SK-N-SH (cell line): ENCODE measurements at regions not wholly inside any gene's neighbourhood (a gene's known extent, or its start where the extent isn't known, plus 50 kb on each side); places are given as distances from the start of the nearest gene placed in this dataset.
A peak's percentile ranks its signal among the peaks of the same experiment; 100 is the strongest.

Experiments used
- CTCF ChIA-PET: fragments of 300-600, 350-600 bp; formaldehyde crosslinking; extraction: SDS; loops from one replicate; lab custom pipeline; 2021; lab: Yijun Ruan, JAX
- POLR2A ChIA-PET: fragments of 350-600 bp; sonication (Branson Sonifier 250); formaldehyde crosslinking; extraction: SDS; loops from one replicate; lab custom pipeline; 2020; ENCODE audit warnings: antibody characterized with exemption, inconsistent platforms; lab: Yijun Ruan, JAX
- DNase-seq: peaks from one replicate; pipeline ENCODE4 v3.0.0; 2012
- H2AFZ ChIP-seq: fragments of 200-600 bp; sonication (generic); 2 replicates; pipeline ENCODE4 v1.8.1; 2016; ENCODE audit warnings: antibody characterized with exemption, mild to moderate bottlenecking, low read depth
- H3F3A ChIP-seq: fragments of 200-600 bp; sonication (generic); replicated peaks from 2 replicates; pipeline ENCODE3; 2016; ENCODE audit warnings: antibody characterized with exemption, mild to moderate bottlenecking; ENCODE audit not compliant: insufficient read depth
- H3K27ac ChIP-seq, 2 experiments: fragments of 200-500 bp in 1 of 2; fragments of 200-600 bp in 1 of 2; sonication (Bioruptor generic) in 1 of 2; sonication (generic), shearing (Covaris generic) in 1 of 2; 2 replicates each; pipeline versions ENCODE4 v1.5.1 to v1.6.1; 2014 to 2016; ENCODE audit warnings: low read depth in 2 of 2, inconsistent platforms in 1 of 2, low read length in 1 of 2, mild to moderate bottlenecking in 1 of 2, mixed read lengths in 1 of 2
- H3K27me3 ChIP-seq: fragments of 200-600 bp; sonication (generic), shearing (Covaris generic); 2 replicates; pipeline ENCODE4 v1.6.1; 2016; ENCODE audit warnings: mixed run types; ENCODE audit not compliant: insufficient read depth
- H3K36me3 ChIP-seq, 2 experiments: fragments of 200-500 bp in 1 of 2; fragments of 200-600 bp in 1 of 2; sonication (Bioruptor generic) in 1 of 2; sonication (generic) in 1 of 2; replicated peaks in 1 of 2; 2 replicates each; pipeline versions ENCODE3 to v1.5.1; 2014 to 2016; ENCODE audit warnings: low read length in 1 of 2, mild to moderate bottlenecking in 1 of 2; ENCODE audit not compliant: insufficient read depth in 2 of 2, control insufficient read depth in 1 of 2
- H3K4me1 ChIP-seq, 2 experiments: fragments of 200-500 bp in 1 of 2; fragments of 200-600 bp in 1 of 2; sonication (Bioruptor generic) in 1 of 2; sonication (generic), shearing (Covaris generic) in 1 of 2; 2 replicates each; pipeline versions ENCODE4 v1.5.1 to v1.6.1; 2014 to 2016; ENCODE audit warnings: low read depth in 1 of 2, low read length in 1 of 2, mixed run types in 1 of 2; ENCODE audit not compliant: insufficient read depth in 2 of 2, control insufficient read depth in 1 of 2
- H3K4me2 ChIP-seq: fragments of 200-600 bp; sonication (generic), shearing (Covaris generic); 2 replicates; pipeline ENCODE4 v1.6.1; 2017; ENCODE audit warnings: mixed run types
- H3K4me3 ChIP-seq, 2 experiments: fragments of 200-500 bp in 1 of 2; fragments of 200-600 bp in 1 of 2; sonication (Bioruptor generic) in 1 of 2; sonication (generic), shearing (Covaris generic) in 1 of 2; 2 replicates each; pipeline versions ENCODE4 v1.5.1 to v1.8.1; 2014 to 2016; ENCODE audit warnings: low read depth in 2 of 2, inconsistent platforms in 1 of 2, low read length in 1 of 2, mild to moderate bottlenecking in 1 of 2, mixed read lengths in 1 of 2, moderate library complexity in 1 of 2
- H3K79me2 ChIP-seq: fragments of 200-600 bp; sonication (generic); 2 replicates; pipeline ENCODE4 v1.8.1; 2017; ENCODE audit warnings: mild to moderate bottlenecking; ENCODE audit not compliant: insufficient read depth
- H3K9ac ChIP-seq: fragments of 200-600 bp; sonication (generic); 2 replicates; pipeline ENCODE4 v1.6.1; 2017; ENCODE audit warnings: mixed run types
- H3K9me2 ChIP-seq: fragments of 200-600 bp; sonication (generic); 2 replicates; pipeline ENCODE4 v1.6.1; 2017; ENCODE audit warnings: mixed run types
- H3K9me3 ChIP-seq: fragments of 200-600 bp; sonication (generic); 2 replicates; pipeline ENCODE4 v1.6.1; 2017; ENCODE audit warnings: mixed run types, mild to moderate bottlenecking, moderate library complexity
- H4K20me1 ChIP-seq: fragments of 200-600 bp; sonication (generic); 2 replicates; pipeline ENCODE4 v1.6.1; 2017; ENCODE audit warnings: mild to moderate bottlenecking, mixed run types; ENCODE audit not compliant: insufficient read depth
- EP300 ChIP-seq, 2 experiments: IDR thresholded peaks; 2 replicates each; pipeline versions ENCODE4 v1.4.0 to v1.6.1; 2012; ENCODE audit warnings: borderline replicate concordance in 1 of 2, low read depth in 1 of 2, low read length in 1 of 2
- EZH2phosphoT487 ChIP-seq: fragments of 200-600 bp; sonication (generic); IDR thresholded peaks from 2 replicates; pipeline ENCODE4 v1.6.1; 2017; ENCODE audit warnings: low read depth, mixed run types, mild to moderate bottlenecking, antibody characterized with exemption, moderate library complexity, borderline replicate concordance
- FOSL2 ChIP-seq: IDR thresholded peaks from 2 replicates; pipeline ENCODE4 v1.4.0; 2012; ENCODE audit warnings: low read depth, mild to moderate bottlenecking, moderate library complexity, borderline replicate concordance
- FOXJ3 ChIP-seq: sonication (generic); formaldehyde crosslinking; IDR thresholded peaks from 2 replicates; pipeline ENCODE4 v1.5.1; 2020; ENCODE audit warnings: mild to moderate bottlenecking, missing genetic modification reagents
- JUND ChIP-seq: IDR thresholded peaks from 2 replicates; pipeline ENCODE4 v1.4.0; 2012
- MAX ChIP-seq: IDR thresholded peaks from 2 replicates; pipeline ENCODE4 v1.4.0; 2012; ENCODE audit warnings: low read depth
- MEF2A ChIP-seq: IDR thresholded peaks from 2 replicates; pipeline ENCODE4 v1.4.0; 2012; ENCODE audit warnings: low read depth, borderline replicate concordance
- MXI1 ChIP-seq: IDR thresholded peaks from 2 replicates; pipeline ENCODE4 v1.6.1; 2012; ENCODE audit warnings: mild to moderate bottlenecking, low read depth, low read length, improper control_type of control experiment
- NFIC ChIP-seq: IDR thresholded peaks from 2 replicates; pipeline ENCODE4 v1.4.0; 2012; ENCODE audit warnings: borderline replicate concordance
- NRF1 ChIP-seq: IDR thresholded peaks from 2 replicates; pipeline ENCODE4 v1.6.1; 2012; ENCODE audit warnings: low read depth, mild to moderate bottlenecking, low read length
- PBX3 ChIP-seq: IDR thresholded peaks from 2 replicates; pipeline ENCODE4; 2012
- SIN3A ChIP-seq: IDR thresholded peaks from 2 replicates; pipeline ENCODE4 v1.6.1; 2012; ENCODE audit warnings: low read depth, mild to moderate bottlenecking, low read length, moderate library complexity, borderline replicate concordance
- SMC3 ChIP-seq: IDR thresholded peaks from 2 replicates; pipeline ENCODE4 v1.6.1; 2012; ENCODE audit warnings: low read depth, low read length, improper control_type of control experiment
- TCF12 ChIP-seq: IDR thresholded peaks from 2 replicates; pipeline ENCODE4 v1.4.0; 2012
- TEAD4 ChIP-seq: IDR thresholded peaks from 2 replicates; pipeline ENCODE4 v1.4.0; 2012; ENCODE audit warnings: mild to moderate bottlenecking, borderline replicate concordance; ENCODE audit not compliant: insufficient read depth
- YY1 ChIP-seq: IDR thresholded peaks from 2 replicates; pipeline ENCODE4 v1.4.0; 2012; ENCODE audit warnings: low read depth, mild to moderate bottlenecking
- TF ChIP-seq, protein P1 (sequence below): fragments of 200-600 bp; sonication (generic); IDR thresholded peaks from 2 replicates; pipeline ENCODE4 v1.6.1; 2017; ENCODE audit warnings: antibody characterized with exemption, mild to moderate bottlenecking, moderate library complexity
- TF ChIP-seq, protein P2 (sequence below): fragments of 150-350 bp; IDR thresholded peaks from 2 replicates; pipeline ENCODE4 v1.6.1; 2016; ENCODE audit warnings: mild to moderate bottlenecking, low read depth, low read length
- TF ChIP-seq, protein P3 (sequence below): IDR thresholded peaks from 2 replicates; pipeline ENCODE4 v1.4.0; 2012; ENCODE audit warnings: low read depth, borderline replicate concordance
- TF ChIP-seq, protein P4 (sequence below): IDR thresholded peaks from 2 replicates; pipeline ENCODE4 v1.6.1; 2012; ENCODE audit warnings: mild to moderate bottlenecking, low read depth, low read length, moderate library complexity

- TF ChIP-seq MAX (no peak), MEF2A (no peak), EP300 (IDR thresholded peaks at IDR 0.05; ENCODE audit: borderline replicate concordance in 1 of 2, low read depth in 1 of 2, low read length in 1 of 2) (no peak), TEAD4 (no peak), NRF1 (no peak), MXI1 (no peak), FOXJ3 (CRISPR knock-in tag) (no peak), FOSL2 (no peak)
Measured at GRCh38 chr11:23931443-23931842, 565.4 kb upstream of the LUZP2 start (continued).

- Histone ChIP-seq H3K4me2 (0 out of 2 replicates have a peak overlapping the region, but pooled peaks have one; percentile 5), H2AFZ (no peak overlapping the region)
- CTCF ChIA-PET, result no interaction called here
- TF ChIP-seq MEF2A (no peak), YY1 (no peak), SMC3 (no peak), NFIC (no peak), FOSL2 (peak; percentile 21; the same call in 1 of the 2 replicates), SIN3A (no peak), PBX3 (no peak), JUND (peak; percentile 18; the same call in 1 of the 2 replicates), EZH2phosphoT487 (no peak), FOXJ3 (CRISPR knock-in tag) (no peak), TCF12 (0 out of 2 replicates have a peak, but pooled peaks have one; percentile 8)
- TF ChIP-seq, protein P1, sequence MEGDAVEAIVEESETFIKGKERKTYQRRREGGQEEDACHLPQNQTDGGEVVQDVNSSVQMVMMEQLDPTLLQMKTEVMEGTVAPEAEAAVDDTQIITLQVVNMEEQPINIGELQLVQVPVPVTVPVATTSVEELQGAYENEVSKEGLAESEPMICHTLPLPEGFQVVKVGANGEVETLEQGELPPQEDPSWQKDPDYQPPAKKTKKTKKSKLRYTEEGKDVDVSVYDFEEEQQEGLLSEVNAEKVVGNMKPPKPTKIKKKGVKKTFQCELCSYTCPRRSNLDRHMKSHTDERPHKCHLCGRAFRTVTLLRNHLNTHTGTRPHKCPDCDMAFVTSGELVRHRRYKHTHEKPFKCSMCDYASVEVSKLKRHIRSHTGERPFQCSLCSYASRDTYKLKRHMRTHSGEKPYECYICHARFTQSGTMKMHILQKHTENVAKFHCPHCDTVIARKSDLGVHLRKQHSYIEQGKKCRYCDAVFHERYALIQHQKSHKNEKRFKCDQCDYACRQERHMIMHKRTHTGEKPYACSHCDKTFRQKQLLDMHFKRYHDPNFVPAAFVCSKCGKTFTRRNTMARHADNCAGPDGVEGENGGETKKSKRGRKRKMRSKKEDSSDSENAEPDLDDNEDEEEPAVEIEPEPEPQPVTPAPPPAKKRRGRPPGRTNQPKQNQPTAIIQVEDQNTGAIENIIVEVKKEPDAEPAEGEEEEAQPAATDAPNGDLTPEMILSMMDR, result no peak
- TF ChIP-seq, protein P2, sequence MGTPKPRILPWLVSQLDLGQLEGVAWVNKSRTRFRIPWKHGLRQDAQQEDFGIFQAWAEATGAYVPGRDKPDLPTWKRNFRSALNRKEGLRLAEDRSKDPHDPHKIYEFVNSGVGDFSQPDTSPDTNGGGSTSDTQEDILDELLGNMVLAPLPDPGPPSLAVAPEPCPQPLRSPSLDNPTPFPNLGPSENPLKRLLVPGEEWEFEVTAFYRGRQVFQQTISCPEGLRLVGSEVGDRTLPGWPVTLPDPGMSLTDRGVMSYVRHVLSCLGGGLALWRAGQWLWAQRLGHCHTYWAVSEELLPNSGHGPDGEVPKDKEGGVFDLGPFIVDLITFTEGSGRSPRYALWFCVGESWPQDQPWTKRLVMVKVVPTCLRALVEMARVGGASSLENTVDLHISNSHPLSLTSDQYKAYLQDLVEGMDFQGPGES, result no peak
- TF ChIP-seq, protein P3, sequence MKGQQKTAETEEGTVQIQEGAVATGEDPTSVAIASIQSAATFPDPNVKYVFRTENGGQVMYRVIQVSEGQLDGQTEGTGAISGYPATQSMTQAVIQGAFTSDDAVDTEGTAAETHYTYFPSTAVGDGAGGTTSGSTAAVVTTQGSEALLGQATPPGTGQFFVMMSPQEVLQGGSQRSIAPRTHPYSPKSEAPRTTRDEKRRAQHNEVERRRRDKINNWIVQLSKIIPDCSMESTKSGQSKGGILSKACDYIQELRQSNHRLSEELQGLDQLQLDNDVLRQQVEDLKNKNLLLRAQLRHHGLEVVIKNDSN, result no peak
- TF ChIP-seq, protein P4, sequence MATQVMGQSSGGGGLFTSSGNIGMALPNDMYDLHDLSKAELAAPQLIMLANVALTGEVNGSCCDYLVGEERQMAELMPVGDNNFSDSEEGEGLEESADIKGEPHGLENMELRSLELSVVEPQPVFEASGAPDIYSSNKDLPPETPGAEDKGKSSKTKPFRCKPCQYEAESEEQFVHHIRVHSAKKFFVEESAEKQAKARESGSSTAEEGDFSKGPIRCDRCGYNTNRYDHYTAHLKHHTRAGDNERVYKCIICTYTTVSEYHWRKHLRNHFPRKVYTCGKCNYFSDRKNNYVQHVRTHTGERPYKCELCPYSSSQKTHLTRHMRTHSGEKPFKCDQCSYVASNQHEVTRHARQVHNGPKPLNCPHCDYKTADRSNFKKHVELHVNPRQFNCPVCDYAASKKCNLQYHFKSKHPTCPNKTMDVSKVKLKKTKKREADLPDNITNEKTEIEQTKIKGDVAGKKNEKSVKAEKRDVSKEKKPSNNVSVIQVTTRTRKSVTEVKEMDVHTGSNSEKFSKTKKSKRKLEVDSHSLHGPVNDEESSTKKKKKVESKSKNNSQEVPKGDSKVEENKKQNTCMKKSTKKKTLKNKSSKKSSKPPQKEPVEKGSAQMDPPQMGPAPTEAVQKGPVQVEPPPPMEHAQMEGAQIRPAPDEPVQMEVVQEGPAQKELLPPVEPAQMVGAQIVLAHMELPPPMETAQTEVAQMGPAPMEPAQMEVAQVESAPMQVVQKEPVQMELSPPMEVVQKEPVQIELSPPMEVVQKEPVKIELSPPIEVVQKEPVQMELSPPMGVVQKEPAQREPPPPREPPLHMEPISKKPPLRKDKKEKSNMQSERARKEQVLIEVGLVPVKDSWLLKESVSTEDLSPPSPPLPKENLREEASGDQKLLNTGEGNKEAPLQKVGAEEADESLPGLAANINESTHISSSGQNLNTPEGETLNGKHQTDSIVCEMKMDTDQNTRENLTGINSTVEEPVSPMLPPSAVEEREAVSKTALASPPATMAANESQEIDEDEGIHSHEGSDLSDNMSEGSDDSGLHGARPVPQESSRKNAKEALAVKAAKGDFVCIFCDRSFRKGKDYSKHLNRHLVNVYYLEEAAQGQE, result no peak
- TF ChIP-seq, all 33 proteins: peak for 3
- DNase-seq, result no peak
- no peaks in the 10 kb centered on the region for H3K79me2 ChIP-seq
- H3K9me3 ChIP-seq, result no peaks in the 10 kb centered on the region
- POLR2A ChIA-PET, result no interaction called here
- H3K9me2 ChIP-seq, result no peaks in the 10 kb centered on the region
- no peaks in the 10 kb centered on the region for H3K36me3 ChIP-seq
- H3K9ac ChIP-seq, result no peak overlapping the region
- peak overlapping the region in 1 of 2 experiments; percentile 25; a peak in 1 of 4 replicates for H3K27ac ChIP-seq
- H3K27me3 ChIP-seq, result no peaks in the 10 kb centered on the region
- no peak overlapping the region for H3K4me3 ChIP-seq
- H4K20me1 ChIP-seq, result no peaks in the 10 kb centered on the region
- H3F3A ChIP-seq, result no peaks in the 10 kb centered on the region
- no peaks in the 10 kb centered on the region; a peak in 1 of 4 replicates for H3K4me1 ChIP-seq
Measured at GRCh38 chr11:23932485-23932898, 564.4 kb upstream of the LUZP2 start.
